Lower leg skin (tissue), 4 donors: ENCODE measurements at regions not wholly inside any gene's neighbourhood (a gene's known extent, or its start where the extent isn't known, plus 50 kb on each side); places are given as distances from the start of the nearest gene placed in this dataset.

Experiments used
- DNase-seq, 2 donors: peaks; one replicate each; pipeline ENCODE4 v3.0.0-alpha.2; 2019; ENCODE audit warnings: low spot score in 2 of 2
- H3K4me3 ChIP-seq: fragments of 200-600 bp; sonication (generic); 2 replicates; pipeline ENCODE4 v1.5.1; 2017; ENCODE audit warnings: mild to moderate bottlenecking, low read depth; ENCODE audit not compliant: poor library complexity, severe bottlenecking
- POLR2A ChIP-seq, 2 donors: fragments of 450-650 bp; IDR thresholded peaks; one replicate each; pipeline ENCODE4 v1.6.1; 2016 to 2017; ENCODE audit warnings: antibody characterized with exemption in 2 of 2, mild to moderate bottlenecking in 1 of 2, moderate library complexity in 1 of 2
- WGBS, 2 donors: methylation state at CpG; one replicate each; pipeline ENCODE4 v1.1.5; 2018; 5-methylcytosine and 5-hydroxymethylcytosine counted together
- intact Hi-C: fragments of 100-400 bp; cut with DNase I; formaldehyde crosslinking; loops from one replicate; pipeline ENCODE4 v1.15.0; 2023; ENCODE audit warnings: low total_unique reads
- TF ChIP-seq, protein P1 (sequence below), 3 donors: fragments of 450-650 bp; IDR thresholded peaks; one replicate each; pipeline ENCODE4 v1.5.1; 2016; ENCODE audit warnings: antibody characterized with exemption in 3 of 3, mild to moderate bottlenecking in 3 of 3, moderate library complexity in 2 of 3

DNA sequence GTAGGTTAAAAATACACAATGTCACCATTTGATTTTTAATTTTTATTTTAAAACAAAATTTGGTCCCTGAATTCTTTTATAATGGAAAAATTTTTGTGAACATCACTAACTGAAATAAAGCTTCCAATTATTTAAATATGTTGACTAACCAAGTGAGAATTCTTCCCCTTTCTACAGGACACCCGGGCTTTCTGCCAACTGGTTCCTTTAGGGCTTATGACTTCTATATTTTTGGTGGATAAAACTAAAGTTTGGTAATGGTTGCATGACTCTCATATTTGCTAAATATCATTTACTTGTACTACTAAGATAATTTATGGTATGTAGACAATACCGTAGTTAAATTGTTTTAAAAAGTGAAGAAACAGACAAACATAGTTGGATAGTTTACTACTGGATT is 291.0 kb upstream of the DOK6 start:
- 32 to 33% methylated on average over 2 of the region's 2 CpGs for WGBS, 2 donors
- DNase-seq = no peak
- intact Hi-C loops = no loop called here
- no peak for TF ChIP-seq POLR2A (IDR thresholded peaks at IDR 0.05)
- TF ChIP-seq, protein P1, sequence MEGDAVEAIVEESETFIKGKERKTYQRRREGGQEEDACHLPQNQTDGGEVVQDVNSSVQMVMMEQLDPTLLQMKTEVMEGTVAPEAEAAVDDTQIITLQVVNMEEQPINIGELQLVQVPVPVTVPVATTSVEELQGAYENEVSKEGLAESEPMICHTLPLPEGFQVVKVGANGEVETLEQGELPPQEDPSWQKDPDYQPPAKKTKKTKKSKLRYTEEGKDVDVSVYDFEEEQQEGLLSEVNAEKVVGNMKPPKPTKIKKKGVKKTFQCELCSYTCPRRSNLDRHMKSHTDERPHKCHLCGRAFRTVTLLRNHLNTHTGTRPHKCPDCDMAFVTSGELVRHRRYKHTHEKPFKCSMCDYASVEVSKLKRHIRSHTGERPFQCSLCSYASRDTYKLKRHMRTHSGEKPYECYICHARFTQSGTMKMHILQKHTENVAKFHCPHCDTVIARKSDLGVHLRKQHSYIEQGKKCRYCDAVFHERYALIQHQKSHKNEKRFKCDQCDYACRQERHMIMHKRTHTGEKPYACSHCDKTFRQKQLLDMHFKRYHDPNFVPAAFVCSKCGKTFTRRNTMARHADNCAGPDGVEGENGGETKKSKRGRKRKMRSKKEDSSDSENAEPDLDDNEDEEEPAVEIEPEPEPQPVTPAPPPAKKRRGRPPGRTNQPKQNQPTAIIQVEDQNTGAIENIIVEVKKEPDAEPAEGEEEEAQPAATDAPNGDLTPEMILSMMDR (IDR thresholded peaks at IDR 0.05) = no peak
- H3K4me3 ChIP-seq = no peak overlapping the region

DNA sequence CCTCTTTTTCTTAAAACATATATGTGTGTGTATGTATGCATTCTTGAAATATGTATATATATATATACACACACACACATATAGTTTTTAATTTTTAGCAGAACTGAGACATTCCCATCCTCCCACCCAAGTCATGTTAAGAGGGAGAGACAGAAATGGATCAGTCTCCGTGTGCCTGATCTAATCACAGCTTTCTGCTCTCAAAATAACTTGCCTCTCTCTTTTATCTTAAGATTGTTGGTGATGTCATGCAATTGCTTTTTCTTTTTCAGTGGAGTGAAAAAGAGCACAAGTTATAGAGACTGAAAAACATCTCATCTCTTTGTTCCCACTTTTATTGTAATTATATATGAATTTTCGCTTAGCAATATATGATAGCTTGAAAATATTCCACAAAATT is 279.9 kb upstream of the DOK6 start:
- DNase-seq = no peak
- no peak overlapping the region for H3K4me3 ChIP-seq
- 61 to 70% methylated on average over 2 of the region's 2 CpGs for WGBS, 2 donors
- TF ChIP-seq POLR2A (IDR thresholded peaks at IDR 0.05) = no peak
- TF ChIP-seq, protein P1 (IDR thresholded peaks at IDR 0.05) = no peak
- intact Hi-C loops = no loop called here

DNA sequence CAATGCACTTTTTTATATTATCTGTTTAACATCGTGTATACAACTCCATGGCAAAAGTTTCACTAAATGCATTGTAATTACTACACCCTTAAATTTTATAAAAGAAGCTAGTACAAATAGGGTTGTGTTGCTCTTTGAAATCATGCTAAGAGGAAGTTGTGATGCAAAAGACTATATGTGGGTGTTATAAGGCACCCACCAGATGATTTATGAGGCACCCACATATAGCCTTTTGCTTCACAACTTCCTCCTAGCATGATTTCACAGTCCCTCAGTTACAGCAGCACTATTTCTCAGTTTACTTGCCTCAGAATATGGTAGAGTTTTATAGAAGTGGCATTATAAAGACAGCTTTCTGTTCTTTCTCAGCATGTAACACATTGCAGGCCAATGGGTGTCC is 277.3 kb upstream of the DOK6 start:
- no peak for TF ChIP-seq POLR2A (IDR thresholded peaks at IDR 0.05)
- TF ChIP-seq, protein P1 (IDR thresholded peaks at IDR 0.05) = no peak
- intact Hi-C loops = no loop called here
- H3K4me3 ChIP-seq = no peak overlapping the region
- DNase-seq = no peak
- 71 to 81% methylated on average over 1 of the region's 1 CpG for WGBS, 2 donors

DNA sequence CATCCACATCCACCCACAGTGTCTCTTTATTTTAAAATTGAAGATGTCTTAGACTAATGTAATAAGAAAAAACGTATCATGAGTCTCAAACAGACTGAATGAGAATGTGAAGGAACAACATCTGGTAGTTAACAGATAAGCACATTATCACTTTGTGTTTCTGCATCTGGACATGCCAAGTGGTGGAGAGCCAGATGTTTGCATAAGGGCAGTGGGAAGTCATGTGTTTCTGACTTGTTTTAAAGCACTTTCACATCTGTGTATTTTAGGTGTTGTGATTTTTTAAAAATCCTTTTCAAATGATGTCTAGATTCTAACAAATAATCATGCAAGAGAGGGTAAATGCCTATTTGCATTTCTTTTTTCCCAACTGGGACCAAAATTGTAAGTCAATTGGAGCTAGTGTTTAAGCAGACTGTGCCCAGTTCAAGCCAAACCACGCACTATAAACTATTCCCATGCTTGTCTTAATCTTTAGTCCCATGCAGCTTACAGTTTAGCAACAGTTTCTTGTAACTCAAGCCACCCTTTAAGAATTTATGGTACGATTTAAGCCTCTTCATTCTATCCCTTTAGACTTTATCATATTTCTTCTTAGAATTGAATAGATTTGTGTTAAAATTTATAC is 272.7 kb upstream of the DOK6 start:
- WGBS, 2 donors = 45 to 53% methylated on average over 3 of the region's 3 CpGs
- no peak for DNase-seq
- no peak overlapping the region for H3K4me3 ChIP-seq
- no peak for TF ChIP-seq POLR2A (IDR thresholded peaks at IDR 0.05)
- TF ChIP-seq, protein P1 (IDR thresholded peaks at IDR 0.05) = no peak
- intact Hi-C loops = no loop called here

DNA sequence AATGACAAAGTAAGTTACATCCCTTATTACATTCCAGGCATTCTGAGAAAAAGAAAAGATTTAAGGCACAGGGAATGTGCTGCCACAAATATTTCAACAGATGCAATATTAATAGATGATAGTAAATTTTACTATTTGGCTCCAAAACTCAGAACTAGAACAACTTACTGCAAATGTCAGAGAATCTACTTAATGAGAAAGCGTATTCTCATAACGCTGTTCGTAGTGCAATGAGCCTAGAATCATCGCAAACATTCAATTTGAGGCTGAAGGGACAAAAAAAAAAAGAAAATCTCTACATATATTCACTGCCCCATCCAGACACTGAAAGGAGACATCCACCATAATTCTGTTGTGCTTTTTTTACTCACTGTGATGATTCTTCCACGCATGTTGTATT is 272.1 kb upstream of the DOK6 start:
- TF ChIP-seq POLR2A (IDR thresholded peaks at IDR 0.05) = no peak
- TF ChIP-seq, protein P1 (IDR thresholded peaks at IDR 0.05) = no peak
- intact Hi-C loops = no loop called here
- H3K4me3 ChIP-seq = no peak overlapping the region
- no peak for DNase-seq
- WGBS, 2 donors = 53 to 66% methylated on average over 5 of the region's 5 CpGs

DNA sequence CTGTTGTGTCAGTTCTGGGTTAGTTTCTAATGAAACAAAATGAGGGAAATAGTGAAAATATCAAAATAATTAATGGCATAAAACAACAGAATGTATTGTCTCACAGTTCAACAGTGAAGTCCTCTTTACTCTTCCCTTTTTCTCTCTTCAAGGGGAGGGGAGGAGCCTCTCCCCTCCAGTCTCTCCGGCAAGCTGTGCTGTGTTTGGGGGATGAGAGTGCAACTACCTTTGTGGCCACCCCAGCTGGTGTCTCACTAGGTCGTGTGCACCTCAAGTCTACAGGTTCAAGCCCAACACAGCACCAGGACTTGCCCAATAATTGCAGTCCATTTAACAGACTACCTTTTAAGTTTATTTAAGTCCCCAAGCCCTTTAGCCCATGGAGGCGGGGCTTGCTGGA is 271.7 kb upstream of the DOK6 start:
- H3K4me3 ChIP-seq = no peak overlapping the region
- TF ChIP-seq, protein P1 (IDR thresholded peaks at IDR 0.05) = no peak
- no peak for TF ChIP-seq POLR2A (IDR thresholded peaks at IDR 0.05)
- DNase-seq = no peak
- intact Hi-C loops = no loop called here
- WGBS, 2 donors = 54 to 75% methylated on average over 3 of the region's 3 CpGs
